Jurkat, Clone E6-1 (cell line): ENCODE measurements at regions not wholly inside any gene's neighbourhood (a gene's known extent, or its start where the extent isn't known, plus 50 kb on each side); places are given as distances from the start of the nearest gene placed in this dataset.
"Not testable (repeated sequence)": the region's sequence is repeated elsewhere in the genome, so short reads cannot be mapped to it uniquely, and the experiment has no call there.

ENCODE experiments used
- DNase-seq: peaks from one replicate; pipeline ENCODE4 v3.0.0-alpha.2; 2011; ENCODE audit warnings: low read depth, low spot score
- H3K4me3 ChIP-seq: 2 replicates; pipeline ENCODE4 v1.5.1; 2011; ENCODE audit warnings: mild to moderate bottlenecking, low read length, control low read depth, moderate library complexity

DNA sequence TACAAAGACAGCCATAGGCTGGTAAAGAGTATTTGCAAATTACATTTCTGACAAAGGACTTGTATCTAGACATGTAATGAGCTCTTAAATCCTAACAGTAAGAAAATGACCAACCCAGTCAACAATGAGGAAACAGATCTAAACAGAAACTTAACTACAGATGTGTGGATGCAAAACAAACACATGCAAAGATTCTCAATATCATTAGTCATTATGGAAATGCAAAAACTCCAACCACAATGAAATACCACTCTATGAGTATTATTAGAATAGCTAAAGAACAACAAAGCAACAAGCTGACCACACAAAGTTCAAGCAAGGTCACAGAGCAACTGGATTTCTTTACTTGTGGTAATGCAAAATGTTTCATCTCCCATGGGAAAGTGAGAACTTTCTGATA is 275.3 kb upstream of the DPP6 start:
- not testable (repeated sequence) for H3K4me3 ChIP-seq, DNase-seq

- H3K4me3 ChIP-seq, DNase-seq: not testable (repeated sequence)
Observed at GRCh38 chr7:153797363-153797762, 254.8 kb upstream of the DPP6 start.

DNA sequence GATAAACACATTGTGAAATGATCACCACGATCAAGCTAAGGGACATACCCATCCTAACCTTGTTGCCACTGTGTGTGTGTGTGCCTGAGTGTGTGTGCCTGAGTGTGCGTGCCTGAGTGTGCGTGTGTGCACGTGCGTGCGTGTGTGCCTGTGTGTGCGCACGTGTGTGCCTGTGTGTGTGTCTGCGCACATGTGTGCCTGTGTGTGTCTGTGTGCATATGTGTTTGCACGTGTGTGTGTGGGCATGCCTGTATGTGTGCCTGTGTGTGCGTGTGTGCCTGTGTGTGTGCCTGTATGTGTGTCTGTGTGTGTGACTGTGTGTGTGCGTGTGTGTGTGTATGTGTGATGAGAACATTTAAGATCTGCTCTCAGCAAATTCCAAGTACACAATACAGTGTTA is 244.1 kb upstream of the DPP6 start:
- no peak overlapping the region for H3K4me3 ChIP-seq
- no peak for DNase-seq

GRCh38 chr7:153829525-153829924 is 222.7 kb upstream of the DPP6 start:
- H3K4me3 ChIP-seq: no peak overlapping the region
- DNase-seq: no peak

DNA sequence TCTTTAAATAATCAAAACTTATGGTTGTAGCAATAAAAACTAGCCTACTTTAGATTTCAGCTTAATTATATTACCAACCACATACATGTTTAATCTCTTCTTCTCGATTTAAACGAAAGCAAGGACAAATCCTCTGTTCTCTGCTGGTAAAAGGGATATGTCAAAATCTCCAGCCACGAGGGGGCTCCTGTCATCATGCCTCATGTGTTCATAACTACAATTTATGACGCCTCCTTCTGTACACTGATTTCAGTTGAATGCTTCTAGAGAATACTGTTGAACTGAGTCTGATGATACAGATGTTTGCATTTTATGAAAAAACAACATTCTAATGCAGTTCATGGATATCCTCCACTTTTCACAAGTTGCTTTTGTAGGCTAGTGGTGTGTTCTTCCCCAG is 220.0 kb upstream of the DPP6 start:
- H3K4me3 ChIP-seq: no peak overlapping the region
- DNase-seq: peak; percentile 22

DNA sequence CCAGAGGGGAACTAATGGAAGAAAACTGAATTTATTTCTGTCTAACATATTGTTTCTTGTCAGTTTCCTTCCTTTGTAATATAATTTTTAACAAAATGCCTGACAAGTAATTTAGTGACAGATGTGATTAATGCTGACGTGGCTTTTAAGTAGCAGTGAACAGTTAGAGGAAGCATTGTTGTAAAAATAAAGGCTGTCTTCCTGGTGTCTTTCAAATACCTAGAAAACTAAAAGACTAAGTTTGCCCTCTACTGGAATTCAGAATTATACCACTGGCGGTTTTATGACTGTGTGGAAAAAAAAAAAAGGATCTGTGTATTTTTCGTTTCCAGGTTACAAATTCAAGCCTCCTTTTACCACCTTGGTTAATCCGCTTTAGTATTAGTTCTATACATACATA is 217.1 kb upstream of the DPP6 start:
- DNase-seq: peak; percentile 11
- no peak overlapping the region for H3K4me3 ChIP-seq

- no peak overlapping the region for H3K4me3 ChIP-seq
- DNase-seq: no peak
Observed at GRCh38 chr7:153835712-153836265, 216.4 kb upstream of the DPP6 start.

DNA sequence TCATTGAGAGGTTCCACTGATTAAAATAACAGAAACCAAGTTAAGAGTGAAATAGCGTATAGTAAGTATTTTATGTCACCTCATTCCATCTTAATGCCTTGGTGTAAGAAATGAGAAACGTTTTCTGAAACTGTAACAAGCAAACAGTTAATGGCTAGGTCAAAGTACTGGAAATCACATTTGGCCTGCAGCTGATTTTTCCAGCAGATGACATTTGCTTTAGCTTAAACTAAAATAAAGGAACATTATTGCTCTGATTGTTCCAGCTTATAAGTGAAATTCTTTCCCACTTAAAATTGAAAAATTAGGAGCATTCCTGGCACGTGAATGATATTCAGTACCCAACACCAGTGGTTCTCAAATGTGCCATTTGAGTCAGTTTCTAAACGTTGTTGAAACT is 213.6 kb upstream of the DPP6 start:
- DNase-seq: no peak
- H3K4me3 ChIP-seq: no peak overlapping the region

- DNase-seq: no peak
- no peak overlapping the region for H3K4me3 ChIP-seq
Observed at GRCh38 chr7:153840861-153841260, 211.3 kb upstream of the DPP6 start.

- H3K4me3 ChIP-seq: no peak overlapping the region
- DNase-seq: no peak
Observed at GRCh38 chr7:153847828-153848227, 204.4 kb upstream of the DPP6 start.

- no peak for DNase-seq
- no peak overlapping the region for H3K4me3 ChIP-seq
Observed at GRCh38 chr7:153852261-153852660, 199.9 kb upstream of the DPP6 start.

DNA sequence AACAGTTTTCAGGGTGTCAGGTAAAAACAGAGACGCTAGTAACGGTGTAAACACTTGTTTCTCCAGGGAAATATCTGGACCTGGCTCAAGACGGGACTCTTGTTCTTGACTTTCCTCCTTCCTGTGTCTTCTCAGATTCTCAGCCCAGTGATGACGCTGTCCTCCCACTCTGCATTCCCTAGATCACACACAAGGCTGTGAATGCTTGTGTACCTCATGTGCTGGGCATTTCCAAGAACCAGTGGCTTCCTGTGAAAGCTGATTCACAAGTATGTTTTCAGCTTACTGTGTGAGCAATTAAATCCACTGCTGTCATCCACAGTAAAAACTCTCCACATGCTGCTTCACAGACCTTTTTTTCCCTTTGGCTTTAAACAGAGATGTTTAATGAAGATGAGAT is 193.8 kb upstream of the DPP6 start:
- DNase-seq: no peak
- no peak overlapping the region for H3K4me3 ChIP-seq

- H3K4me3 ChIP-seq: no peak overlapping the region
- DNase-seq: no peak
Observed at GRCh38 chr7:153859239-153859638, 193.0 kb upstream of the DPP6 start.

- DNase-seq: no peak
Observed at GRCh38 chr7:153886506-153887441, 165.4 kb upstream of the DPP6 start.

DNA sequence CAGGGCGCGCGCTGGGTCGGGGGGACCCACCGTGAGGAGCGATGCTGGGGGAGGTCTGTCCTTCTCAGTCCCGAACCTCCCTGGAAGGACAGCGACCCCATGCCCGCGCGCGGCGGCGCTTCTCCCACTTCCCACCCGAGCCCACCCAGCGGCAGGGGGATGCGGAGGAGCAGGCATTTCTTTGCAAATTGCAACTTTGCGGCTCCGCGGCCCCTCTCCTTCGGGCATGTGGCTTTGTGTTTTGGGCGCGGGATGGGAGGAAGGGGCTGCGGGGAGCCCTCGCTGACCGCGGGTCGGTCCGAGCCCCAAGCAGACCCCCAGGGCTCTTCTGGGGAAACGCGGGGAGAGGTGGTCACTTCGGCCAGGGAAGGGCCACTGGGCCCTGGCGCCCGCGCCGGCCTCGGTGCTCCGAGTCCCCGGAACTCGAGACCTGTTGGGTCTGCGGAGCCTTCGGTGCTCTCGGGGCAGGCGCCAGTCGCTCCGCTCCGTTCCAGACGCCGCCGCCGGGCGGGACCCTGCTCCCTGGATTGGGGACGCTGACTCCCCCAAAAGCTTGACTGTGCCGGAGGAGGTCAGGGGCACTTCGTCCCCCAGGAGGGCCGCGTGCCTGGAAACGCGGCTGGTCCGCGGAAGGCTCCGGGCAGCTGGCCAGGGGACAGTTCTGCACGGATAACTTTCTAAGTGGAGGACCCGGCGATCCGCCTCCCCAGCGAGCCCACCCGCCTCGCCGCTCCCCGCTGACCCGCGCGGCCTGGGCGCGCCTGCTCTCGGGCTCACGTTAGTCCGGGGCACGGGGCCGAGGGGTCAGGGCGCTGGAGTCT is 164.2 kb upstream of the DPP6 start:
- no peak for DNase-seq
- no peak overlapping the region for H3K4me3 ChIP-seq

More at GRCh38 chr7:153886506-153887441, 165.4 kb upstream of the DPP6 start:
- no peak overlapping the region for H3K4me3 ChIP-seq

DNA sequence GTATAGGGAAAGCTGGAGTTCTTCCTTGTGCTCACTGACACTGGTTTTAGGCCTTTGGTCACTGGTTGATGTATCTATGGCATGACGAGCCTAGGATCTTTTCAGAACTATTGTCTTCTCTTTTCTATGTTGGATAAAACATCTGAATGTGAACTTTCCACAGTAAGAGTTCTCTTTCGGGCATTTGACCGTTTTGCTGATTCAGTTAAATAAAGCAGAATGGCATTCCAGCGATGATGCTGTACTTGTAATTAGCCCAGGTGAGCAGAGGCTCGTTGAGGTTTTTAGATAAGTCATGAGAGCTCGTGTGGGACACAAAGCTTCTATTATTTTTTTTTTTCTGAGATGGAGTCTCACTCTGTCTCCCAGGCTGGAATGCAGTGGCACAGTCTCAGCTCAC is 160.2 kb upstream of the DPP6 start:
- no peak for DNase-seq
- H3K4me3 ChIP-seq: no peak overlapping the region

DNA sequence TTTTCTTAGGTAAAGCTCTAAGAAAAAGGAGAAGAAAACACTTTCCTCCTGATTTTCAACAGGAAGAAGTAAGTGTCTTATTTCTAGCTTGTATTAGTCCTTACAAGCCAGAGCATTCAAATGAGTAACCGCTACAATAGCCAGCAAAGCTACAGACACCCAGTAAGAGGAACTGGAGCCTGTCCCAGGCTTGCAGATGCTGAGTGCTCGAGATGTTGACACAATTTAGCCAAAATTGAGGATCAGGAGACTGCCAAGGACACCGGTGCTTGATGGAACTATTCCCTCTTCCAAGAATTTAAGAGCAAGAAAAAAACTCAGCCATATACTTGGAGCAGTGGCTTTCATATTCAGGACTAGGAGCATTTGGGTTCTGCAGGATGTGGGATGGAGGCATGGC is 149.3 kb upstream of the DPP6 start:
- no peak overlapping the region for H3K4me3 ChIP-seq
- no peak for DNase-seq

DNA sequence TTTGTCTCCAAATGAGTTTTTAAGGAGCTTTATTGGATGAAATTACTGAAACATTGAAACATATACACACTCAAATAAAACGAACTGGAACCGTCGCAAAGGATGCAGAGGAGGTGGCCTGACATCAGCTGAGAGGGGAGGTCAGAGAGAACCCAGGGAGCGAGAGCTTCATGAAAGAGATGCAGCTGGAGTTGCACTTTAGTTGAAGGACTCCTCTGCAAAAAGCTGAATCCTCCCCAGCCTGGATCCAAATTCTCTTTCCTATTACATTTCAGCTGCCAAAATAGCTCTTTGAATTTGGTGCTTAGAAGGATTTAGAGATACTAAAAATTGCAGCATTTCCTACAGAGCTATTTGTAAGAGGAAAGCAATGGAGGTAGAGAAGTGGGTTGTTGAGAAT is 140.0 kb upstream of the DPP6 start:
- no peak overlapping the region for H3K4me3 ChIP-seq
- DNase-seq: no peak

- no peak for DNase-seq
Observed at GRCh38 chr7:153920126-153920525, 132.1 kb upstream of the DPP6 start.

DNA sequence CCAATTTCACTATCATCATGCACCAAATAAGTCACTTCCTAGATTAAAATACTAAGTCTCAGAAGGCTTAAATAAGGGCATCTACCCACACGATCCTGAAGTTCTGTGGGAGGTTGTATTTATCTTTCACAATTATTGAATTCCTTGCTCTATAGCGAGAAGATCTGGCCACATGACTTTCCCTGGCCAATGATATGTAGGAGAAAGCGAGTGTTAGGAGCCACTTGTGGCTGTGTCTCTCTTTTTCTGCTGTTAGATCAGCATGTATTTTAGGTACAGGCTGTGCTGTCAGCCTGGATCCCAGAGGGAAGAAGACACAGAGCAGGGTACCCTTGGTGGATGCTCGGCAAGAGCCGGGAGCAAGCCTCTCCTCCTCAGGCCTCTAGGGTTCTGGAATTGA is 131.3 kb upstream of the DPP6 start:
- DNase-seq: no peak
- H3K4me3 ChIP-seq: no peak overlapping the region

More at GRCh38 chr7:153920126-153920525, 132.1 kb upstream of the DPP6 start:
- H3K4me3 ChIP-seq: no peak overlapping the region
